HG02938 (cell line): ENCODE measurements at regions not wholly inside any gene's neighbourhood (a gene's known extent, or its start where the extent isn't known, plus 50 kb on each side); places are given as distances from the start of the nearest gene placed in this dataset.
"Not testable (repeated sequence)": the region's sequence is repeated elsewhere in the genome, so short reads cannot be mapped to it uniquely, and the experiment has no call there.

Source experiments
- ATAC-seq: cut with Tn5 transposase; IDR thresholded peaks from one replicate; pipeline ENCODE4 v1.9.1; 2021; ENCODE audit warnings: mild to moderate bottlenecking, moderate library complexity; ENCODE audit not compliant: unreplicated experiment

- ATAC-seq, result no peak
Observed at GRCh38 chr1:25134307-25134706, 98.0 kb downstream of the SYF2 start.

GRCh38 chr1:25131794-25132193 is 100.5 kb downstream of the SYF2 start:
- ATAC-seq, result no peak

- no peak for ATAC-seq
Observed at GRCh38 chr1:25130895-25131294, 101.4 kb downstream of the SYF2 start.

- ATAC-seq, result no peak
Observed at GRCh38 chr1:25129380-25129779, 102.9 kb downstream of the SYF2 start.

GRCh38 chr1:25128121-25128621 is 104.1 kb downstream of the SYF2 start:
- no peak for ATAC-seq

- ATAC-seq, result no peak
Observed at GRCh38 chr1:25126562-25126961, 105.7 kb downstream of the SYF2 start.

GRCh38 chr1:25123551-25123950 is 108.8 kb downstream of the SYF2 start:
- ATAC-seq, result no peak

- no peak for ATAC-seq
Observed at GRCh38 chr1:25122747-25123146, 109.6 kb downstream of the SYF2 start.

- ATAC-seq, result no peak
Observed at GRCh38 chr1:25120281-25120680, 112.0 kb downstream of the SYF2 start.

- ATAC-seq, result no peak
Observed at GRCh38 chr1:25118546-25118945, 113.8 kb downstream of the SYF2 start.

GRCh38 chr1:25117233-25117823 is 115.0 kb downstream of the SYF2 start:
- no peak for ATAC-seq

- ATAC-seq, result no peak
Observed at GRCh38 chr1:25116832-25117231, 115.5 kb downstream of the SYF2 start.

- not testable (repeated sequence) for ATAC-seq
Observed at GRCh38 chr1:25116117-25116516, 116.2 kb downstream of the SYF2 start.

GRCh38 chr1:25113731-25114130 is 118.6 kb downstream of the SYF2 start:
- no peak for ATAC-seq

GRCh38 chr1:25113086-25113485 is 119.2 kb downstream of the SYF2 start:
- ATAC-seq, result no peak

GRCh38 chr1:25112400-25112799 is 119.9 kb downstream of the SYF2 start:
- no peak for ATAC-seq

- no peak for ATAC-seq
Observed at GRCh38 chr1:25111706-25112105, 120.6 kb downstream of the SYF2 start.

GRCh38 chr1:25110485-25110884 is 121.8 kb downstream of the SYF2 start:
- ATAC-seq, result no peak

GRCh38 chr1:25110036-25110435 is 122.3 kb downstream of the SYF2 start:
- ATAC-seq, result no peak

- ATAC-seq, result no peak
Observed at GRCh38 chr1:25109531-25109951, 122.8 kb downstream of the SYF2 start.

- no peak for ATAC-seq
Observed at GRCh38 chr1:25107643-25108010, 124.7 kb downstream of the SYF2 start.

GRCh38 chr1:25106976-25107642 is 125.2 kb downstream of the SYF2 start:
- no peak for ATAC-seq

GRCh38 chr1:25106352-25106751 is 126.0 kb downstream of the SYF2 start:
- no peak for ATAC-seq
